Breast epithelium (tissue), 4 donors: ENCODE measurements at regions not wholly inside any gene's neighbourhood (a gene's known extent, or its start where the extent isn't known, plus 50 kb on each side); places are given as distances from the start of the nearest gene placed in this dataset.
"Not testable (repeated sequence)": the region's sequence is repeated elsewhere in the genome, so short reads cannot be mapped to it uniquely, and the experiment has no call there.

Experiments used
- DNase-seq, 2 donors: peaks; one replicate each; pipeline ENCODE4 v3.0.0-alpha.2; 2019; ENCODE audit warnings: low spot score in 2 of 2
- H3K27ac ChIP-seq, 2 donors: fragments of 200-600 bp; sonication (generic) in 1 of 2; one replicate each; pipeline ENCODE4 v1.5.1; 2016 to 2019; ENCODE audit warnings: mild to moderate bottlenecking in 1 of 2
- H3K27me3 ChIP-seq, 2 donors: fragments of 200-600 bp; sonication (generic) in 1 of 2; one replicate each; pipeline versions ENCODE4 v1.5.1 to v1.6.0; 2017 to 2019; ENCODE audit warnings: control low read depth in 1 of 2, mild to moderate bottlenecking in 1 of 2
- H3K36me3 ChIP-seq: fragments of 200-600 bp; one replicate; pipeline ENCODE4 v1.5.1; 2019
- H3K4me1 ChIP-seq, 2 donors: fragments of 200-600 bp; sonication (generic); one replicate each; pipeline ENCODE4 v1.5.1; 2016 to 2019; ENCODE audit warnings: control low read depth in 1 of 2
- H3K4me3 ChIP-seq, 3 donors: fragments of 200-600 bp; sonication (generic); 1 replicate in 2 of 3; 2 replicates in 1 of 3; pipeline ENCODE4 v1.5.1; 2016 to 2019; ENCODE audit warnings: mild to moderate bottlenecking in 3 of 3, moderate library complexity in 2 of 3
- H3K9me3 ChIP-seq, 2 donors: fragments of 200-600 bp; sonication (generic) in 1 of 2; one replicate each; pipeline ENCODE4 v1.5.1; 2016 to 2019; ENCODE audit warnings: control low read depth in 1 of 2
- CTCF ChIP-seq, 3 donors: fragments of 450-650 bp; IDR thresholded peaks; one replicate each; pipeline ENCODE4 v1.5.1; 2016 to 2017; ENCODE audit warnings: antibody characterized with exemption in 3 of 3, mild to moderate bottlenecking in 3 of 3, moderate library complexity in 3 of 3
- POLR2A ChIP-seq: fragments of 450-650 bp; IDR thresholded peaks from one replicate; pipeline ENCODE4 v1.6.1; 2016; ENCODE audit warnings: antibody characterized with exemption, mild to moderate bottlenecking, moderate library complexity
- POLR2AphosphoS5 ChIP-seq, 3 donors: sonication (generic); formaldehyde crosslinking; IDR thresholded peaks; one replicate each; pipeline ENCODE4 v1.6.1; 2017; ENCODE audit warnings: antibody characterized with exemption in 3 of 3
- intact Hi-C: fragments of 100-400 bp; cut with DNase I; formaldehyde crosslinking; loops from one replicate; pipeline ENCODE4 v1.15.1; 2023; ENCODE audit warnings: low total_unique reads

- Histone ChIP-seq H3K27ac (no peak overlapping the region), H3K4me3 (no peak overlapping the region), H3K4me1 (no peaks in the 10 kb centered on the region), H3K27me3 (no peaks in the 10 kb centered on the region), H3K36me3 (no peaks in the 10 kb centered on the region), H3K9me3 (peaks cover 0 to 4% of the 10 kb centered on the region in 2 donors)
- intact Hi-C loops, result no loop called here
- TF ChIP-seq POLR2AphosphoS5 (IDR thresholded peaks at IDR 0.05) (no peak), POLR2A (no peak), CTCF (IDR thresholded peaks at IDR 0.05) (no peak)
- DNase-seq, result no peak
Measured at GRCh38 chr7:68707159-68707558, 891.1 kb upstream of the AUTS2 start.

GRCh38 chr7:68707958-68708357 lies 890.3 kb upstream of the AUTS2 start:
- Histone ChIP-seq H3K4me3 (no peak overlapping the region), H3K9me3 (peaks cover 0 to 4% of the 10 kb centered on the region in 2 donors), H3K27me3 (no peaks in the 10 kb centered on the region), H3K36me3 (no peaks in the 10 kb centered on the region), H3K4me1 (no peaks in the 10 kb centered on the region), H3K27ac (no peak overlapping the region)
- no peak for TF ChIP-seq CTCF (IDR thresholded peaks at IDR 0.05)
- TF ChIP-seq POLR2AphosphoS5 (IDR thresholded peaks at IDR 0.05), result no peak
- no peak for TF ChIP-seq POLR2A
- intact Hi-C loops, result no loop called here
- no peak for DNase-seq

- no peak for DNase-seq
- H3K4me3 ChIP-seq, result no peak overlapping the region
- TF ChIP-seq CTCF (IDR thresholded peaks at IDR 0.05) (no peak), POLR2A (no peak), POLR2AphosphoS5 (IDR thresholded peaks at IDR 0.05) (no peak)
- H3K27me3 ChIP-seq, result no peaks in the 10 kb centered on the region
- H3K27ac ChIP-seq, result no peak overlapping the region
- no peaks in the 10 kb centered on the region for H3K36me3 ChIP-seq
- intact Hi-C loops, result no loop called here
- peaks cover 0 to 4% of the 10 kb centered on the region in 2 donors for H3K9me3 ChIP-seq
- H3K4me1 ChIP-seq, result no peaks in the 10 kb centered on the region
Measured at GRCh38 chr7:68712956-68713495, 885.2 kb upstream of the AUTS2 start.

GRCh38 chr7:68714135-68714534 lies 884.1 kb upstream of the AUTS2 start:
- DNase-seq, H3K4me1 ChIP-seq, H3K36me3 ChIP-seq, H3K4me3 ChIP-seq, H3K9me3 ChIP-seq, H3K27me3 ChIP-seq, intact Hi-C loops, H3K27ac ChIP-seq: not testable (repeated sequence)

GRCh38 chr7:68715907-68716306 lies 882.4 kb upstream of the AUTS2 start:
- Histone ChIP-seq H3K9me3 (no peaks in the 10 kb centered on the region), H3K36me3 (no peaks in the 10 kb centered on the region), H3K27me3 (no peaks in the 10 kb centered on the region), H3K4me1 (no peaks in the 10 kb centered on the region), H3K27ac (no peak overlapping the region), H3K4me3 (no peak overlapping the region)
- no peak for TF ChIP-seq POLR2AphosphoS5 (IDR thresholded peaks at IDR 0.05)
- no peak for TF ChIP-seq POLR2A
- no peak for TF ChIP-seq CTCF (IDR thresholded peaks at IDR 0.05)
- intact Hi-C loops, result no loop called here
- DNase-seq, result no peak

- Histone ChIP-seq H3K9me3 (no peaks in the 10 kb centered on the region), H3K4me1 (no peaks in the 10 kb centered on the region), H3K4me3 (no peak overlapping the region), H3K27ac (no peak overlapping the region), H3K36me3 (no peaks in the 10 kb centered on the region), H3K27me3 (no peaks in the 10 kb centered on the region)
- intact Hi-C loops, result no loop called here
- DNase-seq, result no peak
- TF ChIP-seq POLR2AphosphoS5 (IDR thresholded peaks at IDR 0.05) (no peak), CTCF (IDR thresholded peaks at IDR 0.05) (no peak), POLR2A (no peak)
Measured at GRCh38 chr7:68717176-68717575, 881.1 kb upstream of the AUTS2 start.
